Endodermal cell (in vitro differentiated cells): ENCODE measurements at regions not wholly inside any gene's neighbourhood (a gene's known extent, or its start where the extent isn't known, plus 50 kb on each side); places are given as distances from the start of the nearest gene placed in this dataset.
"Not testable (repeated sequence)": the region's sequence is repeated elsewhere in the genome, so short reads cannot be mapped to it uniquely, and the experiment has no call there.

ENCODE experiments used
- DNase-seq: peaks from one replicate; pipeline ENCODE4 v3.0.0-alpha.2; 2017
- H3K27ac ChIP-seq: 2 replicates; pipeline ENCODE4 v1.5.1; 2013; ENCODE audit warnings: mild to moderate bottlenecking, low read depth, low read length, moderate library complexity
- H3K27me3 ChIP-seq: 2 replicates; pipeline ENCODE4 v1.6.1; 2013; ENCODE audit warnings: mild to moderate bottlenecking, low read length, moderate library complexity; ENCODE audit not compliant: insufficient read depth, control insufficient read depth, poor library complexity, severe bottlenecking
- H3K36me3 ChIP-seq: 2 replicates; pipeline ENCODE4 v1.7.0; 2013; ENCODE audit warnings: mild to moderate bottlenecking, low read length, moderate library complexity; ENCODE audit not compliant: control insufficient read depth, insufficient read depth
- H3K4me1 ChIP-seq: one replicate; pipeline ENCODE4 v1.7.0; 2013; ENCODE audit warnings: low read length; ENCODE audit not compliant: control insufficient read depth, insufficient read depth
- H3K4me3 ChIP-seq: 2 replicates; pipeline ENCODE4 v1.5.1; 2013; ENCODE audit warnings: mild to moderate bottlenecking, low read length, moderate library complexity
- H3K9ac ChIP-seq: 2 replicates; pipeline ENCODE4 v1.6.1; 2013; ENCODE audit warnings: mild to moderate bottlenecking, low read length, moderate library complexity; ENCODE audit not compliant: poor library complexity, severe bottlenecking; ENCODE audit errors: extremely low read depth
- H3K9me3 ChIP-seq: 2 replicates; pipeline ENCODE4 v1.6.1; 2013; ENCODE audit warnings: mild to moderate bottlenecking, low read length, moderate library complexity; ENCODE audit not compliant: control insufficient read depth
- H3K27ac Mint-ChIP-seq: 2 replicates; pipeline ENCODE4 v1.8.0; 2020; ENCODE audit warnings: mixed read lengths
- H3K27me3 Mint-ChIP-seq: 2 replicates; pipeline ENCODE4 v1.8.0; 2021; ENCODE audit warnings: mild to moderate bottlenecking, mixed read lengths; ENCODE audit not compliant: insufficient read depth
- H3K36me3 Mint-ChIP-seq: 2 replicates; pipeline ENCODE4 v1.8.0; 2020; ENCODE audit warnings: low read depth, mixed read lengths
- H3K4me1 Mint-ChIP-seq: 2 replicates; pipeline ENCODE4 v1.8.0; 2020; ENCODE audit warnings: mixed read lengths
- H3K4me3 Mint-ChIP-seq: 2 replicates; pipeline ENCODE4 v1.8.0; 2020; ENCODE audit warnings: mild to moderate bottlenecking, moderate library complexity, mixed read lengths
- H3K9me3 Mint-ChIP-seq: 2 replicates; pipeline ENCODE4 v1.8.0; 2020; ENCODE audit warnings: mild to moderate bottlenecking, mixed read lengths
- WGBS, 2 experiments: methylation state at CpG; one replicate each; pipeline versions ENCODE4 v1.1.5 to v1.1.7; 2013; ENCODE audit warnings: missing lambda C conversion rate in 2 of 2, mixed read lengths in 1 of 2; ENCODE audit not compliant: insufficient coverage in 1 of 2, insufficient read length in 1 of 2; 5-methylcytosine and 5-hydroxymethylcytosine counted together
- TF ChIP-seq, protein P1 (sequence below): fragments of 200-600 bp; sonication (generic); conservative IDR thresholded peaks from 2 replicates; pipeline ENCODE4 v1.5.0; 2021; ENCODE audit warnings: antibody characterized with exemption, mild to moderate bottlenecking

GRCh38 chr6:33516726-33517125 lies 62.4 kb downstream of the ZBTB9 start:
- Histone ChIP-seq H3K36me3 (no peaks in the 10 kb centered on the region), H3K4me3 (no peak overlapping the region), H3K27ac (no peak overlapping the region), H3K4me1 (peaks cover 3% of the 10 kb centered on the region), H3K9me3 (no peaks in the 10 kb centered on the region), H3K9ac (no peak overlapping the region), H3K27me3 (no peaks in the 10 kb centered on the region)
- DNase-seq = no peak
- Mint-ChIP-seq H3K4me1 (peaks cover 18% of the 10 kb centered on the region), H3K27ac (no peak overlapping the region), H3K27me3 (peaks cover 13% of the 10 kb centered on the region), H3K36me3 (no peaks in the 10 kb centered on the region), H3K4me3 (no peak overlapping the region), H3K9me3 (peaks cover 4% of the 10 kb centered on the region)
- TF ChIP-seq, protein P1, sequence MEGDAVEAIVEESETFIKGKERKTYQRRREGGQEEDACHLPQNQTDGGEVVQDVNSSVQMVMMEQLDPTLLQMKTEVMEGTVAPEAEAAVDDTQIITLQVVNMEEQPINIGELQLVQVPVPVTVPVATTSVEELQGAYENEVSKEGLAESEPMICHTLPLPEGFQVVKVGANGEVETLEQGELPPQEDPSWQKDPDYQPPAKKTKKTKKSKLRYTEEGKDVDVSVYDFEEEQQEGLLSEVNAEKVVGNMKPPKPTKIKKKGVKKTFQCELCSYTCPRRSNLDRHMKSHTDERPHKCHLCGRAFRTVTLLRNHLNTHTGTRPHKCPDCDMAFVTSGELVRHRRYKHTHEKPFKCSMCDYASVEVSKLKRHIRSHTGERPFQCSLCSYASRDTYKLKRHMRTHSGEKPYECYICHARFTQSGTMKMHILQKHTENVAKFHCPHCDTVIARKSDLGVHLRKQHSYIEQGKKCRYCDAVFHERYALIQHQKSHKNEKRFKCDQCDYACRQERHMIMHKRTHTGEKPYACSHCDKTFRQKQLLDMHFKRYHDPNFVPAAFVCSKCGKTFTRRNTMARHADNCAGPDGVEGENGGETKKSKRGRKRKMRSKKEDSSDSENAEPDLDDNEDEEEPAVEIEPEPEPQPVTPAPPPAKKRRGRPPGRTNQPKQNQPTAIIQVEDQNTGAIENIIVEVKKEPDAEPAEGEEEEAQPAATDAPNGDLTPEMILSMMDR = no peak
- 88 to 90% methylated on average over 4 of the region's 4 CpGs for WGBS, 2 experiments

- not testable (repeated sequence) for H3K9me3 ChIP-seq, H3K27me3 Mint-ChIP-seq, H3K9ac ChIP-seq, H3K36me3 Mint-ChIP-seq, H3K4me3 Mint-ChIP-seq, DNase-seq, H3K4me3 ChIP-seq, H3K27ac Mint-ChIP-seq, H3K27ac ChIP-seq, H3K4me1 ChIP-seq, H3K27me3 ChIP-seq, H3K36me3 ChIP-seq, H3K4me1 Mint-ChIP-seq
- H3K9me3 Mint-ChIP-seq = peaks cover 30% of the 10 kb centered on the region
- 95 to 97% methylated on average over 6 to 8 of the region's 10 CpGs for WGBS, 2 experiments
These were observed 59.2 kb downstream of the BAK1 start for GRCh38 chr6:33520636-33521488.

- Histone ChIP-seq H3K27ac (no peak overlapping the region), H3K9ac (no peak overlapping the region), H3K27me3 (no peaks in the 10 kb centered on the region), H3K4me3 (no peak overlapping the region), H3K9me3 (peaks cover 4% of the 10 kb centered on the region), H3K4me1 (no peaks in the 10 kb centered on the region), H3K36me3 (no peaks in the 10 kb centered on the region)
- peaks cover 9% of the 10 kb centered on the region for H3K4me1 Mint-ChIP-seq
- TF ChIP-seq, protein P1 = no peak
- no peak overlapping the region for H3K4me3 Mint-ChIP-seq
- WGBS, 2 experiments = 95 to 96% methylated on average over 31 to 47 of the region's 47 CpGs
- no peaks in the 10 kb centered on the region for H3K36me3 Mint-ChIP-seq
- H3K9me3 Mint-ChIP-seq = peaks cover 30% of the 10 kb centered on the region
- H3K27me3 Mint-ChIP-seq = peaks cover 10% of the 10 kb centered on the region
- no peak overlapping the region for H3K27ac Mint-ChIP-seq
- no peak for DNase-seq
These were observed 58.5 kb downstream of the BAK1 start for GRCh38 chr6:33521489-33522091.
